ENCODE measurements at regions not wholly inside any gene's neighbourhood (a gene's known extent, or its start where the extent isn't known, plus 50 kb on each side); places are given as distances from the start of the nearest gene placed in this dataset.

DNA sequence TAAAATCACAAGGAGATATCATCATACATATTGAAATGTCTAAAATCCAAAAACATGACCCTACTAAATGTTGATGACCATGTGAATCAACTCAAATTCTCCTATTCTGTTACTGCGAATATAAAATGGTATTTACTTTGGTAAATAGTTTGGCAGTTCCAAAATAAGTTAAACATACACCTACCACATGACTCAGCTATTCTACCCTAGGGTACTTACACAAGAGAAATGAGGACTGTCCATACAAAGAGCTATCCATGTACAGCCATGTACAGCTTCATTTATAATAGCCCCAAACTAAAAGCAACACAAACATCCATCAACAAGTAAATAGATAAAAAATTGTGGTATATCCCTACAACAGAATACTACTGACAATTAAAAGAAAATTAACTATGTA is 346.1 kb upstream of the TENM4 start:
- no peak overlapping the region for H3K4me3 ChIP-seq (ENCODE audit: low read depth in 1 of 5, low read length in 5 of 5)
- H3K4me1 ChIP-seq (ENCODE audit: control insufficient read depth in 5 of 5, insufficient read depth in 5 of 5, low read length in 5 of 5): no peaks in the 10 kb centered on the region
- H3K9me3 ChIP-seq (ENCODE audit: control insufficient read depth in 5 of 5, low read length in 5 of 5): peaks cover 0 to 7% (median 0%) of the 10 kb centered on the region in 5 donors
- no peak overlapping the region for H3K27ac ChIP-seq (ENCODE audit: low read depth, low read length)
- H3K9ac ChIP-seq (ENCODE audit: low read length in 5 of 5): no peak overlapping the region
- no peaks in the 10 kb centered on the region for H3K27me3 ChIP-seq (ENCODE audit: control insufficient read depth in 5 of 5, insufficient read depth in 4 of 5, low read length in 5 of 5)
- no peaks in the 10 kb centered on the region for H3K36me3 ChIP-seq (ENCODE audit: control insufficient read depth in 5 of 5, insufficient read depth in 5 of 5, low read length in 5 of 5)

DNA sequence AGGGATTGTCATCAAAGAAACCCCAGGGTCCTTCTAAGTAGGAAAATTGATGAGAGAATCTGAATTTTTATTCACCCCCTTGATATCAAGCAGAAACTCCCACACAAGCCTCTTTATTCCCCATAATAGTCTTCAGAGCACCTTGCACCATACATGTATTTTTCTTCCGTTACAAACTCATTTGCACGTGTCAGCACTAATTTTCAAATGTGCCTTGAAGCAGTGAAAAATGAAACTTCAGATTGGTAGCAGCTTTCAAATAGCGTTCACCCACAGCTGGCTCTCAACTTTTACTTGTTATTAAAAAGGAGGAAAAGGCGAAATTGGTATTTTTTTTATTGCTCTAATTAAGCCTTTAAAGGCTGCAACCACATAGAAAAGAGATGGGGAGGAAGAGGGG is 343.0 kb upstream of the TENM4 start:
- Histone ChIP-seq H3K27ac (ENCODE audit: low read depth, low read length) (no peak overlapping the region), H3K4me3 (ENCODE audit: low read depth in 1 of 5, low read length in 5 of 5) (no peak overlapping the region), H3K9me3 (ENCODE audit: control insufficient read depth in 5 of 5, low read length in 5 of 5) (peaks cover 0 to 7% (median 0%) of the 10 kb centered on the region in 5 donors), H3K27me3 (ENCODE audit: control insufficient read depth in 5 of 5, insufficient read depth in 4 of 5, low read length in 5 of 5) (no peaks in the 10 kb centered on the region), H3K36me3 (ENCODE audit: control insufficient read depth in 5 of 5, insufficient read depth in 5 of 5, low read length in 5 of 5) (no peaks in the 10 kb centered on the region), H3K9ac (ENCODE audit: low read length in 5 of 5) (no peak overlapping the region), H3K4me1 (ENCODE audit: control insufficient read depth in 5 of 5, insufficient read depth in 5 of 5, low read length in 5 of 5) (no peaks in the 10 kb centered on the region)

DNA sequence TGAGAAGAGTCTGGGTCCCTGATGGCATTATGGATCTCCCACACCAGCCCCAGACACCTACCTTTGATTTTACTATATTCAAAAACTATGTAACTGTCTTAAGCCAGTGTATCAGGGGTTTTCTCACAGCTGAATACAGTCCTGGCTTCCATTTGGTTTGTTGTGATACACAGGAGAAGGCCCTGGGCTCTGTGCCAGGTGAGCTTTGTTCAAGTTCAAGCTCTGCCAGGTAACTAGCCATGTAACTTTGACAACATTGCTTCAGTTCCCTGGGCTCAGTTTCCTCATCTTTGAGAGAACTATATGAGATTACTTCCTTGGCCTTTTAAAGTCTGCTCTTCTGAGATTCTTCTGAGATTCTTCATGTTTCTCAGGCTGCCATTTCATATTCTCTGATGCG is 327.5 kb upstream of the TENM4 start:
- Histone ChIP-seq H3K36me3 (ENCODE audit: control insufficient read depth in 5 of 5, insufficient read depth in 5 of 5, low read length in 5 of 5) (no peaks in the 10 kb centered on the region), H3K27me3 (ENCODE audit: control insufficient read depth in 5 of 5, insufficient read depth in 4 of 5, low read length in 5 of 5) (no peaks in the 10 kb centered on the region), H3K4me1 (ENCODE audit: control insufficient read depth in 5 of 5, insufficient read depth in 5 of 5, low read length in 5 of 5) (no peaks in the 10 kb centered on the region), H3K4me3 (ENCODE audit: low read depth in 1 of 5, low read length in 5 of 5) (no peak overlapping the region), H3K9me3 (ENCODE audit: control insufficient read depth in 5 of 5, low read length in 5 of 5) (no peaks in the 10 kb centered on the region), H3K9ac (ENCODE audit: low read length in 5 of 5) (no peak overlapping the region), H3K27ac (ENCODE audit: low read depth, low read length) (no peak overlapping the region)

DNA sequence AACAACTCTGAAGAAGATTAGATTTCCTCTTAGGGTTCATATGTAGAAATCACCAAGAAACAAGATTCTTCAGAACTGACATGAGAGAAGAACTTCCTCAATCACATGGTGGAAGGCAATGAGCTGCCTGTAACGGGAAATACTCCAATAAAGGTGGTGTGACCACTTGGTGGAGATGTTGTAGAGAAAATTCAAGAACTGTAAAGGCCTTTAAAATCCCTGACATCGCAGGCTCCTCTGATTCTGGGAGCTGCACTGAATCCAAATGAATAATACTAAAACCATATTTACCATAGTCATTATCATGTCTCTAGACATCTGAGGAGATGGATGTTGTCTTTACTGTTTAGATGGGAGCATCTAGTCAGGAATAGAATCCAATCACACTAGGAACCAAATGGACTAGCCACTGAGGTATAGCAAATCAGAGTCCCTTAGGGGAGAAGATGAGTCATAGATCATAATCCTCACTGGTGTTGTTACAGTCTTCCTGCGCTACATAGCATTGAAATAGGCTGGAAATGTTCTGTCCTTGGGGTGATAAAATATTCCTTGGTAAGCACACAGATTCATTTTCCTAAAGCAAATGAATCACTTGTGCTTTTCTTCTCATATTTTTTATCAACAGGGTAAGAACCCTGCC is 321.6 kb upstream of the TENM4 start:
- H3K4me1 ChIP-seq (ENCODE audit: control insufficient read depth in 5 of 5, insufficient read depth in 5 of 5, low read length in 5 of 5): no peaks in the 10 kb centered on the region
- no peaks in the 10 kb centered on the region for H3K36me3 ChIP-seq (ENCODE audit: control insufficient read depth in 5 of 5, insufficient read depth in 5 of 5, low read length in 5 of 5)
- H3K9ac ChIP-seq (ENCODE audit: low read length in 5 of 5): no peak overlapping the region
- no peak overlapping the region for H3K4me3 ChIP-seq (ENCODE audit: low read depth in 1 of 5, low read length in 5 of 5)
- H3K27me3 ChIP-seq (ENCODE audit: control insufficient read depth in 5 of 5, insufficient read depth in 4 of 5, low read length in 5 of 5): no peaks in the 10 kb centered on the region
- H3K27ac ChIP-seq (ENCODE audit: low read depth, low read length): no peak overlapping the region
- no peaks in the 10 kb centered on the region for H3K9me3 ChIP-seq (ENCODE audit: control insufficient read depth in 5 of 5, low read length in 5 of 5)

DNA sequence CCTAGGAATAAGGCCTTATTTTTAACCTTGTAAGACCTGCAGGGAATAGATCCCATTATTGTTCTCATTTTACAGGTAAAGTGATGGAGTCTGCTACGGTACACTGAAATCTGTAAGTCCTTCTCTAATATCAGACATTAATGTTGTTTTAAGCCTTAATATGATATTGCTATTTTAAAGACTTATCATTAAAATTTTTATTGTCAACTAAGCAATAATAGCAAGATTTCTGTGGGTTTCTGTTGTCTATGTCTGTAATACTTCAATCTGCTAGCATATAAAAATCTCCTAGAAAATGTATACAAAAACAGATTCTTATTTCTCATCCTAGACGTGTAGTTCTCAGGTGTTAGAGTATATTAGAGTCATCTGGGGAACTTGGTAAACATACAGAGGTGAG is 317.5 kb upstream of the TENM4 start:
- Histone ChIP-seq H3K4me3 (ENCODE audit: low read depth in 1 of 5, low read length in 5 of 5) (no peak overlapping the region), H3K9ac (ENCODE audit: low read length in 5 of 5) (no peak overlapping the region), H3K27ac (ENCODE audit: low read depth, low read length) (no peak overlapping the region), H3K4me1 (ENCODE audit: control insufficient read depth in 5 of 5, insufficient read depth in 5 of 5, low read length in 5 of 5) (no peaks in the 10 kb centered on the region), H3K9me3 (ENCODE audit: control insufficient read depth in 5 of 5, low read length in 5 of 5) (peaks cover 0 to 4% (median 0%) of the 10 kb centered on the region in 5 donors), H3K27me3 (ENCODE audit: control insufficient read depth in 5 of 5, insufficient read depth in 4 of 5, low read length in 5 of 5) (no peaks in the 10 kb centered on the region), H3K36me3 (ENCODE audit: control insufficient read depth in 5 of 5, insufficient read depth in 5 of 5, low read length in 5 of 5) (no peaks in the 10 kb centered on the region)

DNA sequence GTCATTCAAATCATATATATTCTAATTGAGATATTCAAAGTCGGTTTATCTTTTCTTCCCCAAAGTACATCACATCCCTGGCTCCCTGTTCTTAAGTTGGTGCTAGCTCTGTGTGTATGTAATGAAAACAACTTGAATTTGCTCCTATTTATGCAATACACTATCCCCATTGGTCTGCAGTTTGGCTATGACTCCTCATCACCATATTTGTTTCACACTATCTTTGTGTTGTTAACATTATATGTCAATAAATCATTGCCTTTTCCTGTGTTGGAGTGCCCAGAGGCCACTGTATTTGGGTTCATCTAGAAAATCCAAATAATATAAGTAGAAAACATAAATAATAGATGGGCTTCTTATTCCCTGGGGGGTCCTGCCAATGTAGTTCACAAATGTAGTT is 306.6 kb upstream of the TENM4 start:
- Histone ChIP-seq H3K27me3 (ENCODE audit: control insufficient read depth in 5 of 5, insufficient read depth in 4 of 5, low read length in 5 of 5) (no peaks in the 10 kb centered on the region), H3K4me1 (ENCODE audit: control insufficient read depth in 5 of 5, insufficient read depth in 5 of 5, low read length in 5 of 5) (no peaks in the 10 kb centered on the region), H3K9ac (ENCODE audit: low read length in 5 of 5) (no peak overlapping the region), H3K27ac (ENCODE audit: low read depth, low read length) (no peak overlapping the region), H3K36me3 (ENCODE audit: control insufficient read depth in 5 of 5, insufficient read depth in 5 of 5, low read length in 5 of 5) (no peaks in the 10 kb centered on the region), H3K4me3 (ENCODE audit: low read depth in 1 of 5, low read length in 5 of 5) (no peak overlapping the region), H3K9me3 (ENCODE audit: control insufficient read depth in 5 of 5, low read length in 5 of 5) (no peaks in the 10 kb centered on the region)

DNA sequence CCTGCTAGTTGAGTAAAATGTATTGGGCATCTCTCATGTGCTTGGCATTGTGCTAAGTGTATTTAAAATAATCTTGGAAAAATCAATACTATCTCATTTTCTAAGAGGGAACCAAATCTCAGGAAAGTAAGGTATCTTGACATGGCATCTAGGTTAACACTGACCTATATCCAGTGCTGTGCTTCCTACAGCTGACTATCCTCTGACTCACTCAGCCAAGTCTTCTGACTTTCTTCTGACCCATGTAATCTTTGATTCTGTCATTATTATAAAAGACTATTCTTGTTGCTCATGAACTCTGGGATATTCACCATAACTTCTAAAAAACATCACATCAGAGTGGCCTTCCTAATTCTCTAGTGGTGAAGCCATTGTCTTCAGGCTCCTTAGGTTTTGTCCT is 304.1 kb upstream of the TENM4 start:
- Histone ChIP-seq H3K9me3 (ENCODE audit: control insufficient read depth in 5 of 5, low read length in 5 of 5) (no peaks in the 10 kb centered on the region), H3K9ac (ENCODE audit: low read length in 5 of 5) (no peak overlapping the region), H3K4me3 (ENCODE audit: low read depth in 1 of 5, low read length in 5 of 5) (no peak overlapping the region), H3K36me3 (ENCODE audit: control insufficient read depth in 5 of 5, insufficient read depth in 5 of 5, low read length in 5 of 5) (no peaks in the 10 kb centered on the region), H3K4me1 (ENCODE audit: control insufficient read depth in 5 of 5, insufficient read depth in 5 of 5, low read length in 5 of 5) (no peaks in the 10 kb centered on the region), H3K27ac (ENCODE audit: low read depth, low read length) (no peak overlapping the region), H3K27me3 (ENCODE audit: control insufficient read depth in 5 of 5, insufficient read depth in 4 of 5, low read length in 5 of 5) (no peaks in the 10 kb centered on the region)

DNA sequence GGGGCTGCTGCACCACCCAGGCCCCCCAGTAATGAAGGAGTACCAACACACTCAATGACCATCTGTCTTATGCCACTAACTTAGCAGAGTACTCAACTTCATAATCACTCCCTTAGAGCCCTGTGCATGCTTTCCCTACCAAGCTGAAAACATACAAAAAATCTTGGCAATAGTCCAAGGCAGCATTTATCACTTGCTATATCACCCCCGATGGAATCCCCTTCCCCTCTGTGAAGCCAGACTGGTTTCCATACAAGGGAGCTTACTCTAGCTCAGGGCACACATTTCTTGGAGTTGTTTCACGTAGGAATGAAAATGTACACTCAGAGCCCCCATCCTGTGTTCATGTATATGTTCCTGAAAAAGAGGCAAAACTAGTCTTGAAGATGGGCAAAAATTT is 301.3 kb upstream of the TENM4 start:
- Histone ChIP-seq H3K9ac (ENCODE audit: low read length in 5 of 5) (no peak overlapping the region), H3K9me3 (ENCODE audit: control insufficient read depth in 5 of 5, low read length in 5 of 5) (no peaks in the 10 kb centered on the region), H3K27ac (ENCODE audit: low read depth, low read length) (no peak overlapping the region), H3K4me1 (ENCODE audit: control insufficient read depth in 5 of 5, insufficient read depth in 5 of 5, low read length in 5 of 5) (no peaks in the 10 kb centered on the region), H3K36me3 (ENCODE audit: control insufficient read depth in 5 of 5, insufficient read depth in 5 of 5, low read length in 5 of 5) (no peaks in the 10 kb centered on the region), H3K4me3 (ENCODE audit: low read depth in 1 of 5, low read length in 5 of 5) (no peak overlapping the region), H3K27me3 (ENCODE audit: control insufficient read depth in 5 of 5, insufficient read depth in 4 of 5, low read length in 5 of 5) (no peaks in the 10 kb centered on the region)

DNA sequence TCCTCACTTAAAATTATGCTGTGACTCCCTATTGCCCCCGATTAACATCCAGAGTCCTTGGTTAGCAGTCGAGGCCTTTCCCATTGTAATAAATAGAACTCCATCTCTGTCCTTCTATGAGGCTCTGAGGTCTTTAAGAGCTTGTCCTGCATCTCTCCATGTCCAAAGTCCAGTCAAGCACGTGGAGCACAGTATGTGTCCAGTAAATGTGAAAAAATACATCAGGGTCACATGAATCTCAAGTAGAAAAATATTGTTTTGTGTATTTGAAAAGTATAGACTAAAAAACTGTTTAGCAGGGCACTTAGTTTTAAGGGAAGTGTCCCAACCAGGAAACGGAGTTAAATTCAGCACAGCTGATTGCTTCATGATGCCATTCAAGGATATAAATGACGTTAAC is 298.8 kb upstream of the TENM4 start:
- H3K9ac ChIP-seq (ENCODE audit: low read length in 5 of 5): no peak overlapping the region
- no peaks in the 10 kb centered on the region for H3K36me3 ChIP-seq (ENCODE audit: control insufficient read depth in 5 of 5, insufficient read depth in 5 of 5, low read length in 5 of 5)
- H3K27ac ChIP-seq (ENCODE audit: low read depth, low read length): no peak overlapping the region
- H3K4me1 ChIP-seq (ENCODE audit: control insufficient read depth in 5 of 5, insufficient read depth in 5 of 5, low read length in 5 of 5): no peaks in the 10 kb centered on the region
- no peaks in the 10 kb centered on the region for H3K27me3 ChIP-seq (ENCODE audit: control insufficient read depth in 5 of 5, insufficient read depth in 4 of 5, low read length in 5 of 5)
- no peaks in the 10 kb centered on the region for H3K9me3 ChIP-seq (ENCODE audit: control insufficient read depth in 5 of 5, low read length in 5 of 5)
- no peak overlapping the region for H3K4me3 ChIP-seq (ENCODE audit: low read depth in 1 of 5, low read length in 5 of 5)

DNA sequence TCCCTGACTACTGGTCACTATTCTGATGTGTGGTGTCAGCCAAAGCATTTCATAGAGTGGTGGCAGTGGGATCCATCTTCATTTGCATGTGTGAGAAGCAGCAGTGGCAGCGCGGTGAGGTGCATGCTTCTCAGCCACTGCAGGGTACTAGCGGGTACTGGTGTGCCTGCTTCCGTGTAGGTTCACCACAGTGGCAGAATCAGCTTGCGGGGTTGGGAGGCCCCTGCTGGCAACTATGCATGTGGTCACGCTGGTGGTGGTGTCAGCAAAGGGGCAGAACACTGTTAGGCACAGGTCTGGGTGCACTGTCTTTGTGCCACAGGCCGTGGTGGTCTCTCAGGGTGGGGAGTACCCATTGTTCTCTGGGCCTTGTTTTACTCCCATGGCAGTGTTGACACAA is 286.4 kb upstream of the TENM4 start:
- Histone ChIP-seq H3K27ac (ENCODE audit: low read depth, low read length) (no peak overlapping the region), H3K4me3 (ENCODE audit: low read depth in 1 of 5, low read length in 5 of 5) (peak overlapping the region in 1 of 5 donors; percentile 29), H3K36me3 (ENCODE audit: control insufficient read depth in 5 of 5, insufficient read depth in 5 of 5, low read length in 5 of 5) (no peaks in the 10 kb centered on the region), H3K4me1 (ENCODE audit: control insufficient read depth in 5 of 5, insufficient read depth in 5 of 5, low read length in 5 of 5) (no peaks in the 10 kb centered on the region), H3K9ac (ENCODE audit: low read length in 5 of 5) (no peak overlapping the region), H3K9me3 (ENCODE audit: control insufficient read depth in 5 of 5, low read length in 5 of 5) (peaks cover 0 to 14% (median 12%) of the 10 kb centered on the region in 5 donors), H3K27me3 (ENCODE audit: control insufficient read depth in 5 of 5, insufficient read depth in 4 of 5, low read length in 5 of 5) (no peaks in the 10 kb centered on the region)

DNA sequence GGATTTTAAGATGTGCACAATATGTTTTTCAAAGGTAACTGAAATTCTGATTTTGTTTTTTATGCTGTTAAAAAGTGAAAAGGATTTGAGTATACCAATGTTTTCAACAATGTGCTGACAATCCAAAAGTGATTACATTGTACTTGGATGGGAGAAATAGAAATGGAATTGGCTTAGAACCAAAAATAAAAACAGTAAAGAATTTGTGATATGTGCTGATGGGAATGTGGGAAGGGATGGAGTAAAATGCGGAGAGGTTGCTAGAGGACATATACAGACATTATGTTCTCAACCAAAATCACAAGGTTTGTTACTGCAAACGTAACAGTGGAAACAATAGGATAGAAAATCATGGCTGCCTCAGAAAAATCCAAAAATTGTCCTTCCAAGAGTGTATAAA is 279.3 kb upstream of the TENM4 start:
- Histone ChIP-seq H3K4me1 (ENCODE audit: control insufficient read depth in 5 of 5, insufficient read depth in 5 of 5, low read length in 5 of 5) (no peaks in the 10 kb centered on the region), H3K9ac (ENCODE audit: low read length in 5 of 5) (no peak overlapping the region), H3K27ac (ENCODE audit: low read depth, low read length) (no peak overlapping the region), H3K27me3 (ENCODE audit: control insufficient read depth in 5 of 5, insufficient read depth in 4 of 5, low read length in 5 of 5) (no peaks in the 10 kb centered on the region), H3K36me3 (ENCODE audit: control insufficient read depth in 5 of 5, insufficient read depth in 5 of 5, low read length in 5 of 5) (no peaks in the 10 kb centered on the region), H3K9me3 (ENCODE audit: control insufficient read depth in 5 of 5, low read length in 5 of 5) (peaks cover 0 to 10% (median 3%) of the 10 kb centered on the region in 5 donors), H3K4me3 (ENCODE audit: low read depth in 1 of 5, low read length in 5 of 5) (no peak overlapping the region)

Data from subcutaneous abdominal adipose tissue (tissue), 5 donors.